Thyroid gland (tissue), 4 donors: ENCODE measurements at regions not wholly inside any gene's neighbourhood (a gene's known extent, or its start where the extent isn't known, plus 50 kb on each side); places are given as distances from the start of the nearest gene placed in this dataset.

Experiments
- POLR2A ChIP-seq, 2 donors: fragments of 450-650 bp; IDR thresholded peaks; one replicate each; pipeline ENCODE4 v1.6.1; 2017; ENCODE audit warnings: antibody characterized with exemption in 2 of 2, mild to moderate bottlenecking in 2 of 2, moderate library complexity in 1 of 2
- TF ChIP-seq, protein P1 (sequence below), 6 experiments: fragments of 200-600 bp in 3 of 6; fragments of 450-650 bp in 3 of 6; sonication (generic) in 3 of 6; IDR thresholded peaks; one replicate each; pipeline ENCODE4 v1.5.1; 2016 to 2019; ENCODE audit warnings: antibody characterized with exemption in 6 of 6, mild to moderate bottlenecking in 2 of 6, inconsistent platforms in 1 of 6, moderate library complexity in 1 of 6

DNA sequence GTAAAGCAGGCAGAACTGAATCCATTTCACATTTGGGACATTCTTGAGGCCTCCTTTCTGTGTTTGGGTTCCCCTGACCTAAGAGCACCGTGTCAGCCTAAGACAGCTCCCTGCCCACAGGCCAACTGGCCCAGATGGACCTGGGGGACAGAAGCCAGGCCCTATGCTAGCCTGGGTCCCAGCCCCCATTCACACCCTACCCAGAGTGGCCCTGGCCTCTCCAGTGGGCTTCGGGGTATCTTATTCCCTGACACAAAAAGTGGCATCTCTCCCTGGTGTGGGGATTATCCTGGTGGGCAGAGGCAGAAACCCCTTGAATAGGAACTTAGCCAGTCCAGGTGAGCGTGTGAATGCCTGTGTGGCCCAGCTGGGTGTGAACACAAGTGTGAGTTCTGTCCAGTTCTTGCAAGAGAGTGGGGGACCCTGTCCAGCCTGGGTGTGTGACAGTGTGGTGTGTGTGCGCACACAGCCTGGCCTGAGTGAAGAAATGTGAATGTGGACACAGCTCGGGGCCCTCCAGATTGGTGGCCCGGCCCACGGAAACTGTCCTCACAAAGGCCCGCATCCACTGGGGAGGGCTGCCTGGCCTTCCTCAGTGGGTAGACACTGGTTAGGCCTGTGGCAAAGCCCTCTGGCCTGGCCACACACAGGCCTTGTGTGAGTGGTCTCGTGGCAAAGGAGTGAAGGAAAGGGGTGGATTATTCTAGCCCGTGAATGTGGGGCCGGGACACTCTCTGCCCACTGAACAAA lies 63.0 kb upstream of the HAAO start:
- TF ChIP-seq POLR2A (IDR thresholded peaks at IDR 0.05), result no peak
- TF ChIP-seq, protein P1, sequence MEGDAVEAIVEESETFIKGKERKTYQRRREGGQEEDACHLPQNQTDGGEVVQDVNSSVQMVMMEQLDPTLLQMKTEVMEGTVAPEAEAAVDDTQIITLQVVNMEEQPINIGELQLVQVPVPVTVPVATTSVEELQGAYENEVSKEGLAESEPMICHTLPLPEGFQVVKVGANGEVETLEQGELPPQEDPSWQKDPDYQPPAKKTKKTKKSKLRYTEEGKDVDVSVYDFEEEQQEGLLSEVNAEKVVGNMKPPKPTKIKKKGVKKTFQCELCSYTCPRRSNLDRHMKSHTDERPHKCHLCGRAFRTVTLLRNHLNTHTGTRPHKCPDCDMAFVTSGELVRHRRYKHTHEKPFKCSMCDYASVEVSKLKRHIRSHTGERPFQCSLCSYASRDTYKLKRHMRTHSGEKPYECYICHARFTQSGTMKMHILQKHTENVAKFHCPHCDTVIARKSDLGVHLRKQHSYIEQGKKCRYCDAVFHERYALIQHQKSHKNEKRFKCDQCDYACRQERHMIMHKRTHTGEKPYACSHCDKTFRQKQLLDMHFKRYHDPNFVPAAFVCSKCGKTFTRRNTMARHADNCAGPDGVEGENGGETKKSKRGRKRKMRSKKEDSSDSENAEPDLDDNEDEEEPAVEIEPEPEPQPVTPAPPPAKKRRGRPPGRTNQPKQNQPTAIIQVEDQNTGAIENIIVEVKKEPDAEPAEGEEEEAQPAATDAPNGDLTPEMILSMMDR (IDR thresholded peaks at IDR 0.05), result no peak
